IPS DF 4.7 (cell line): ENCODE measurements at regions not wholly inside any gene's neighbourhood (a gene's known extent, or its start where the extent isn't known, plus 50 kb on each side); places are given as distances from the start of the nearest gene placed in this dataset.

ENCODE experiments used
- DNase-seq: peaks from one replicate; pipeline ENCODE4 v3.0.0-alpha.2; 2013; ENCODE audit warnings: low spot score; ENCODE audit errors: extremely low read depth

GRCh38 chr4:31908261-31908660 is 1188.1 kb downstream of the PCDH7 start:
- no peak for DNase-seq

GRCh38 chr4:31917334-31917733 is 1197.2 kb downstream of the PCDH7 start:
- no peak for DNase-seq

DNA sequence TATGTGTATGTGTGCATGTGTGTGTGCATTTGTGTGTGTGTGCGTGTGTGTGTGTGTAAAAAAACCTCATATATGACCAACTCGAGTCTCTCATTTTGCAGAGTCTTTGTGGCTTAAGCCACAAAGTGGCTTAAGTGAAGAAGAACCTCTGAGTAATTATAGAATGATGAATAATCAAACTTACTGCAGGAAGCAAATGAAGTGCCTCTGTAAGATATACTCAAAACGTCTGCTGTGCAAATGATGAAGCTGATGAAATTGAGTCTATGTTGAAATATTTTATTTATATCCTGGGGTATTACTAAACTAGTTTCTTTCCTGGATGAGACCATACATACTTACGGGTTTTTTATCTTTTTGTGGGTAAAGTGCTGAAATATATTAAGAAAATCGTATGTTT is 1198.7 kb downstream of the PCDH7 start:
- no peak for DNase-seq

- DNase-seq: no peak
Observed at GRCh38 chr4:31923634-31924033, 1203.5 kb downstream of the PCDH7 start.

- no peak for DNase-seq
Observed at GRCh38 chr4:31929676-31930345, 1209.6 kb downstream of the PCDH7 start.

DNA sequence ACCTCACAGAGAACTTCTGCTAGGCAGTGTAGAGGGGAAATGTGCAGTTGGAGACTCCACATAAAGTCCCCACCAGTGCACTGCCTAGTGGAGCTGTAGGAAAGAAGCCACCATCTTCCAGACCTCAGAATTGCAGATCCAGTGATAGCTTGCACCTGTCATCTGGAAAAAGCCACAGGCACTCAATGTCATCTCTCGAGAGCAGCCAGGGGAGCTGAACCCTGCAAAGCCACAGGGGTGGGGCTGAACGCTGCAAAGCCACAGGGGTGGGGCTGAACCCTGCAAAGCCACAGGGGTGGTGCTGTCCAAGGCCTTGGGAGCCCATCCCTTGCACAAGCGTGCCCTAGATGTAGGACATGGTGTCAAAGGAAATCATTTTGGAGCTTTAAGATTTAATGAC is 1226.3 kb downstream of the PCDH7 start:
- DNase-seq: no peak

DNA sequence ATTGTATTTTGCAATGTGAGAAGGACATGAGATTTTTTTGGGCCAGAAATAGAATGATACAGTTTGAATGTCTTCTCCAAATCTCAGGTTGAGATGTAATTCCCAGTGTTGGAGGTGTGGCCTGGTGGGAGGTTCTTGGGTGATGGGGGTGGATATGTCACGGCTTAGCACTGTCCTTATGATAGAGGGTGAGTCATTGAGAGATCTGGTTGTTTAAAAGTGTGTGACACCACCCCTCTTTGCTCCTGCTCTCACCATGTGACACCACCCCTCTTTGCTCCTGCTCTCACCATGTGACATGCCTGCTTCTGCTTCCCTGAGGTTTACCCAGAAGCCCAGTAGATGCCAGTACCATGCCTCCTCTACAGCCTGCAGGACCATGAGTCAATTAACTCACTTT is 1226.9 kb downstream of the PCDH7 start:
- no peak for DNase-seq

GRCh38 chr4:31949045-31949444 is 1228.9 kb downstream of the PCDH7 start:
- DNase-seq: no peak

- no peak for DNase-seq
Observed at GRCh38 chr4:31955346-31955745, 1235.2 kb downstream of the PCDH7 start.

DNA sequence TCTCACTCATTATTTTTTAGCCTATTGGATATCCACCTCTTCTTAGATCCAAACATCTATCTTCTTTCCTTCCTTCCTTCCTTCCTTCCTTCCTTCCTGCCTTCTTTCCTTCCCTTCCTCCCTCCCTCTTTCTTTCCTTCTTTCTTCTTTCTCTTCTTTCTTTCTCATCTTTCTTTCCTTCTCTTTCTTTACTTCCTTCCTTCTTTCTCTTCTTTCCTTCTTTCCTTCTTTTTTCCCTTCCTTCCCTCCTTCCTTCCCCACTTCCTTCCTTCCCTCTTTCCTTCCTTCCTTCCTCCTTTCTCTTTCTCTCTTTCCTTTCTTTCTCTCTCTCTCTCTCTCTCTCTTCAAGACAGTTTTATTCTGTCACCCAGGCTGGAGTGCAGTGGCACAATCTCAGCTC is 1239.8 kb downstream of the PCDH7 start:
- DNase-seq: no peak

- no peak for DNase-seq
Observed at GRCh38 chr4:31964685-31965084, 1244.5 kb downstream of the PCDH7 start.

- DNase-seq: no peak
Observed at GRCh38 chr4:31968842-31969241, 1248.7 kb downstream of the PCDH7 start.

DNA sequence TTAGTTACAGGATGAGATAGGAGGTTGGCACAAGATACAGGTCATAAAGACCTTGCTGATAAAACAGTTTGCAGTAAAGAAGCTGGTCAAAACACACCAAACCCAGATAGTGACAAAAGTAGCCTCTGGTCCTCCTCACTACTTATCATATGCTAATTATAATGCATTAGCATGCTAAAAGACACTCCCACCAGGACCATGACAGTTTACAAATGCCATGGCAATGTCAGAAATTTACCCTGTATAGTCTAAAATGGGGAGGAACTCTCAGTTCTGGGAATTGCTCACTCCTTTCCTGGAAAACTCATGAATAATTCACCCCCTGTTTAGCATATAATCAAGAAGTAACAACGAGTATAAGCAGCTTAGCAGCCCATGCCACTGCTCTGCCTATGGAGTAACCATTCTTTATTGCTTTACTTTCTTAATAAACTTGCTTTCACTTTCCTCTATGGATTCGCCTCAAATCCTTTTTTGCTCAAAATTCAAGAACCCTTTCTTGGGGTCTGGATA is 1254.4 kb downstream of the PCDH7 start:
- no peak for DNase-seq

GRCh38 chr4:31979988-31980387 is 1259.8 kb downstream of the PCDH7 start:
- DNase-seq: no peak

GRCh38 chr4:31983246-31983645 is 1263.1 kb downstream of the PCDH7 start:
- no peak for DNase-seq

DNA sequence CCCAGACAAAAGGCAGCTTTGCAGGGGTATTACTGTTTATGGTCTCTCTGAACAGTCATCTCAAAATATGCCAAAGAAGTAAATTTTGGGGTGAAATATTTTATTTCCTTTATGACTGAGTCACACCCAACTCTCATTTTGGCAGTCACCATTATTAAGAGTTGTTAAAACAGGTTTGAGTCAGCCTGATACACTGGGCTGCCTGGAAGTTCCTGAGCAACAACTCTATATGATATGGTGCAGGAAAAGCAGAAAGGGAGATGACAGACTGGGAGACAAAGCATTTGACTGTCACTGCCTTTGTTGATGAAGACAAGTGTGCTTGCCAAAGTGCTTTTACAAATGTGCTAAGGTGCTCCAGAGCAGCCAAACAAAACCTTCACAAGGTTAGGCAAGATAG is 1263.5 kb downstream of the PCDH7 start:
- DNase-seq: no peak

- DNase-seq: no peak
Observed at GRCh38 chr4:31984872-31985271, 1264.7 kb downstream of the PCDH7 start.

DNA sequence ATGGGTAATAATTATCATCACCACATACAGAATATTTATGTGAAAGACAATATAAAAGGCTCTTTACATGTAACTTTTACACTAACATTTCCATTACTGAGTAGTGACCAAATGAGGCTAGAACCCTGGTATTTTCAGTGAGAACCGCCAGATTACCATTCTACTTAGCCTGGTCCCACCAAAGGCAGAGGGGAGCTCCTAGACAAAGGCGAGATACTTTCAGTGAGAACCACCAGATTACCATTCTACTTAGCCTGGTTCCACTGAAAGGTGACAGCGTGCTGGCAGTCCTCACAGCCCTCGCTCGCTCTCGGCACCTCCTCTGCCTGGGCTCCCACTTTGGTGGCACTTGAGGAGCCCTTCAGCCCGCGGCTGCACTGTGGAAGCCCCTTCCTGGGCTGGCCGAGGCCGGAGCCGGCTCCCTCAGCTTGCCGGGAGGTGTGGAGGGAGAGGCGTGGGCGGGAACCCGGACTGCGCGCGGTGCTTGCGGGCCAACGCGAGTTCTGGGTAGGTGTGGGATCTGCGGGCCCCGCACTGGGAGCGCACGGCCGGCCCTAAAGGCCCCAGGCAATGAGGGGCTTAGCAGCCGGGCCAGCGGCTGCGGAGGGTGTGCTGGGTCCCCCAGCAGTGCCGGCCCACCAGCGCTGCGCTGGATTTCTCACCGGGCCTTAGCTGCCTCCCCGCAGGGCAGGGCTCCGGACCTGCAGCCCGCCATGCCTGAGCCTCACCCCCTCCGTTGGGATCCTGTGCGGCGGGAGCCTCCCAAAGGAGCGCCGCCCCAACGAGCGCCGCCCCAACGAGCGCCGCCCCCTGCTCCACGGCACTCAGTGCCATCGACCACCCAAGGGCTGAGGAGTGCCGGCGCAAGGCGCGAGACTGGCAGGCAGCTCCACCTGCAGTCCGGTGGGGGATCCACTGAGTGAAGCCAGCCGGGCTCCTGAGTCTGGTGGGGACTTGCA is 1276.1 kb downstream of the PCDH7 start:
- no peak for DNase-seq

GRCh38 chr4:31998807-31999206 is 1278.6 kb downstream of the PCDH7 start:
- no peak for DNase-seq

GRCh38 chr4:31999848-32000247 is 1279.7 kb downstream of the PCDH7 start:
- no peak for DNase-seq

DNA sequence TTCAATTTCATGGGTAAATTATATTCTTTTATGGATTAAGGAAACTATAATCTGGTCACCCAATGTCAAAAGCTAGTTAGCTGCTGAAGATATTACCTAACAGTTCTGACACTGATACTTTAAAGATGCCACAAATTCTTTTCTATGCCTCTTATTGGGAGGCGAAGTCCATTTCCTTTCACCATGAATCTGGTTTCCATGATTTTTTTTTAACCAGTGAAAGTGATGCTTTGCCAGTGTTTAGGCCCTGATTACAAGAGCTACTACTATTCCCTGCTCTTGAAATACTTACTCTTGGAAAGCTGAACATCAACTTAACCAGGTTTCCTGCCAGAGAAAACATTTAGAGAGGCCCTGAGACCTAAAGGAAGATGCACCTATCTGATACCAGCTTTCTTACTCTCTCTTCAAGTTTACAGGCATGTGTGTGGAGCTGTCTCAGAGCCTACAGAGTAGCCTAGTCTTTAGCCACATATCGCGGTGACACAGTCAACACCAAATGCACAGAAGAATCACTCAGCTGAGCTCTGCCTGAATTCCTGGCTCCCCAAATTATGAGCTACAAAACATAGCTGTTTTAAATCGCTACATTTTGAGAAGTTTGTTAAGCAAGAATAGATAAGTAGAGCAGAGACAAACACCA is 1280.8 kb downstream of the PCDH7 start:
- DNase-seq: no peak
